ENCODE measurements at regions not wholly inside any gene's neighbourhood (a gene's known extent, or its start where the extent isn't known, plus 50 kb on each side); places are given as distances from the start of the nearest gene placed in this dataset.

DNA sequence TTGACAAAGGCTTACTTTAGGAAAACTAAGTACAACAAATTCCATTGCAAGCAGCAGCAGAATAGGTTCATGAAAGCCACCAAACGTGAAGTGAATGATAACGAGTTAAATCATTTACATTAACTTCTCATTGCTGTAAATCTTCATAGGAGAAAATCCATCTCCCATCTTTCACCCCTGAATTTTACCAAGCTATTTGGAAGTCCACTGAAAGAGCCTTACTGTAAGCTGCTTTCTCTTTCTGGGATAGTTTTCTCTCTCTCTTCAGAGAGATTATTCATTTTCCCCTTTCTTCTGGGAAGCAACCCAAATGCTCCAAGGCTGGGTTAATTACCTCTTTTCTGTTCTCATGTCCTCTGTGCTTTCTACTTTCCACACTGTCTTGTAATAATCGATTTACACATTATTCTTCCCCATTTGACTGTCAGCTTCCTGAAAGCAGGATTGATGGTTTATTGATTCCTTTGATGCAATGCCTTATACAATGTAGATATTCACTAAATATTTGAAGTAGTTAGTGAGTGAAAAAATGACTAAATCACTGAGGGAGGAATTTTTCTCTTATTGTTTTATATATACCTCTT, 914.3 kb upstream of the ARPP21 start:
- TF ChIP-seq POLR2A (IDR thresholded peaks at IDR 0.05; ENCODE audit: low read length) (no peak), GATA1 (IDR thresholded peaks at IDR 0.05; ENCODE audit: low read depth, low read length) (no peak)
